Kidney epithelial cell (primary cell): ENCODE measurements at regions not wholly inside any gene's neighbourhood (a gene's known extent, or its start where the extent isn't known, plus 50 kb on each side); places are given as distances from the start of the nearest gene placed in this dataset.

Experiments
- DNase-seq: peaks from one replicate; pipeline ENCODE4 v3.0.0-alpha.2; 2010; ENCODE audit warnings: low read depth
- H3K27me3 ChIP-seq: 2 replicates; pipeline ENCODE4 v1.6.0; 2011; ENCODE audit warnings: low read length; ENCODE audit not compliant: control insufficient read depth, insufficient read depth
- H3K36me3 ChIP-seq: 2 replicates; pipeline ENCODE4 v1.5.1; 2011; ENCODE audit warnings: low read length; ENCODE audit not compliant: control insufficient read depth, insufficient read depth
- H3K4me3 ChIP-seq: 2 replicates; pipeline ENCODE4 v1.5.1; 2011; ENCODE audit warnings: low read depth, mild to moderate bottlenecking, control low read depth, low read length
- TF ChIP-seq, protein P1 (sequence below): IDR thresholded peaks from 2 replicates; pipeline ENCODE4 v1.5.1; 2011; ENCODE audit warnings: mild to moderate bottlenecking, moderate library complexity, low read length, control low read depth, inconsistent platforms; ENCODE audit not compliant: insufficient read depth, poor library complexity, severe bottlenecking

DNA sequence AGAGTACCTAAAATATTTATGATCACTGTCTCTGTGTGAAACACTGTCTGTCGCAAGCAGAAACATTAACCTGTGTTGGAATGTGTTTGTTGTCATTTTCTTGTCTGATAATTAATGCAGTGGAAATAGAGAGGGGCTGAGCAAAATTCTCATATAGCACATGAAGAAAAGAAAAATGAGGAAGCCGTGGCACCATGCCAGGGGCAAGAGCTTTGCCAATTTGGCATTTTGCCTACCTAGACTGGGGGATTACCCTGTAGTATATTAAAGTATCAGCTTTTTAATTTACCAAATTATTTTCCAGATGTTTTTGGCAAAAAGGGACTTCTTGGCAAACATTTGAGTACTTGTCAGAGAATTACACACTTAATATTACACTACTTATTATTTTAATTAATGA is 1326.6 kb upstream of the GOT2 start:
- no peaks in the 10 kb centered on the region for H3K27me3 ChIP-seq
- no peaks in the 10 kb centered on the region for H3K36me3 ChIP-seq
- H3K4me3 ChIP-seq, result no peak overlapping the region
- TF ChIP-seq, protein P1, sequence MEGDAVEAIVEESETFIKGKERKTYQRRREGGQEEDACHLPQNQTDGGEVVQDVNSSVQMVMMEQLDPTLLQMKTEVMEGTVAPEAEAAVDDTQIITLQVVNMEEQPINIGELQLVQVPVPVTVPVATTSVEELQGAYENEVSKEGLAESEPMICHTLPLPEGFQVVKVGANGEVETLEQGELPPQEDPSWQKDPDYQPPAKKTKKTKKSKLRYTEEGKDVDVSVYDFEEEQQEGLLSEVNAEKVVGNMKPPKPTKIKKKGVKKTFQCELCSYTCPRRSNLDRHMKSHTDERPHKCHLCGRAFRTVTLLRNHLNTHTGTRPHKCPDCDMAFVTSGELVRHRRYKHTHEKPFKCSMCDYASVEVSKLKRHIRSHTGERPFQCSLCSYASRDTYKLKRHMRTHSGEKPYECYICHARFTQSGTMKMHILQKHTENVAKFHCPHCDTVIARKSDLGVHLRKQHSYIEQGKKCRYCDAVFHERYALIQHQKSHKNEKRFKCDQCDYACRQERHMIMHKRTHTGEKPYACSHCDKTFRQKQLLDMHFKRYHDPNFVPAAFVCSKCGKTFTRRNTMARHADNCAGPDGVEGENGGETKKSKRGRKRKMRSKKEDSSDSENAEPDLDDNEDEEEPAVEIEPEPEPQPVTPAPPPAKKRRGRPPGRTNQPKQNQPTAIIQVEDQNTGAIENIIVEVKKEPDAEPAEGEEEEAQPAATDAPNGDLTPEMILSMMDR, result no peak
- DNase-seq, result no peak

DNA sequence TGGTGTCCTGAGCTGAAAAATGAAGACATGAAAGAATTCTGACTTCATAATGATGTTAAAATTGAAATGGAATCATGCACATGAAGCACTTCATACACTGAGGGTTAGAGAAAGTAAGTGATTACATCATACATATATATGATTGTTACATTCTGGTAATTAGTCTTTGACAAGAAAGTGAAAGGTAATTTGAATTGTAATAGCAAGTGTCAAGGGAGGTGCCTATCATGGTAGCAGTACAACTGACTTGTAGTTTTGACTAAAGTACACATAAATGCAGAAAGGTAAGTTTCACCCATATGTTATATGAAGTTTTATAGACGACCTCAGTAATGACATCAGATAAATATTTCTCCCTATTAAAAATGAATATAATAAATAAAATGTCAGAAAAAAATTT is 1325.0 kb upstream of the GOT2 start:
- no peaks in the 10 kb centered on the region for H3K36me3 ChIP-seq
- no peak overlapping the region for H3K4me3 ChIP-seq
- TF ChIP-seq, protein P1, result no peak
- DNase-seq, result no peak
- no peaks in the 10 kb centered on the region for H3K27me3 ChIP-seq

DNA sequence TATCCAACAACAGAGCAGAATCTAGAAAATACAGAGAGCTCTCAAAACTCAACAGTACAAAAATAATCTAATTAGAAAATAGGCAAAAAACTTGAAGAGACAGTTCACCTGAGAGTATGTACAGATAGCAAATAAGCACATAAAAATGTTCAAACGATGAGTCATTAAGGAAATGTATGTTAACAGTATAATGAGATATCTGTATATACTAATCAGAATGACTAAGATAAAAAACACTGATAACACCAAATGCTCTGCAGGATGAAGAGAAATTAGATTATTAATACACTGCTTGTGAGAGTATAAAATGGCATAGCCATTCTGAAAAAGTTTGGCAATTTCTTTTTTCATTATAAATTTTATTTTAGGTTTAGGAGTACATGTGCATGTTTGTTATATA is 1307.6 kb upstream of the GOT2 start:
- H3K27me3 ChIP-seq, result no peaks in the 10 kb centered on the region
- no peak for DNase-seq
- no peaks in the 10 kb centered on the region for H3K36me3 ChIP-seq
- H3K4me3 ChIP-seq, result no peak overlapping the region
- TF ChIP-seq, protein P1, result no peak

DNA sequence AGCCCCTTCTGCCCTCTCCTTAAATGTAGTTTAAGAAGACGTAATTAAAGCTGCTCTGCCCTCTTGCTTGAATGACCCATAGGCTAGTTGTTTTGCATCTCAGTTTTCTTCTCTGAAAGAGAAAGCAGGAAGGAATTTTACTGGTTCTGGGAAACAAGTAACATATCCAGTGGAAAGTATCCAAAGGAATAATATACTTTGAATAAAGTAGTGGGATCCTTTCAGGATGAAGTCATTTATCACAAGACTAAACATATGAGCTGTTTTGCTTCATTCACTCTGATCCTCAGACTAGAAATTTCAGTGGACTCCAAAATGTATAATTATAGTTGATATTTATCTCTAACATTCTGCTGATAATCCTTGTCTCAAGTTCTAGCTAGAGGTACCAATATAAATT is 1297.6 kb upstream of the GOT2 start:
- Histone ChIP-seq H3K4me3 (no peak overlapping the region), H3K36me3 (no peaks in the 10 kb centered on the region), H3K27me3 (no peaks in the 10 kb centered on the region)
- TF ChIP-seq, protein P1, result no peak
- DNase-seq, result no peak

DNA sequence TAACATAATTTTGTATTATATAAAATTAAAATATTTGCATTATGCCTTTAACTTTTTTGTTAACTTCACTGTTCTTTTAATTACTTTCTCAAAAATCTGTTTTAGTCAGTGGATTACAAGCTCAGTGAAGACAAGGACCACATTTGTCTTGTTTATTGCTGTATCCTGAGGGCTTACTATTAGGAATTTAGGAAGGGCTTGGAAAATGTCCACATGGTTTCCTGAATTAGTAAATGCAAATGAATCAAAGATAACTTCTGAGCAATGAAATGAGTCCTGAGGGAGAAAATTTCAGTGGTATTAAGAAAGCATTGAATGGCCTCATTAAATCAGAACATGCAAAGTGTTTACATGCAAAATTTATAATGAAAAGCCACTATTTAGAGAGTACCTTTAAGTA is 1293.2 kb upstream of the GOT2 start:
- TF ChIP-seq, protein P1, result no peak
- H3K27me3 ChIP-seq, result no peaks in the 10 kb centered on the region
- DNase-seq, result no peak
- H3K4me3 ChIP-seq, result no peak overlapping the region
- H3K36me3 ChIP-seq, result no peaks in the 10 kb centered on the region

DNA sequence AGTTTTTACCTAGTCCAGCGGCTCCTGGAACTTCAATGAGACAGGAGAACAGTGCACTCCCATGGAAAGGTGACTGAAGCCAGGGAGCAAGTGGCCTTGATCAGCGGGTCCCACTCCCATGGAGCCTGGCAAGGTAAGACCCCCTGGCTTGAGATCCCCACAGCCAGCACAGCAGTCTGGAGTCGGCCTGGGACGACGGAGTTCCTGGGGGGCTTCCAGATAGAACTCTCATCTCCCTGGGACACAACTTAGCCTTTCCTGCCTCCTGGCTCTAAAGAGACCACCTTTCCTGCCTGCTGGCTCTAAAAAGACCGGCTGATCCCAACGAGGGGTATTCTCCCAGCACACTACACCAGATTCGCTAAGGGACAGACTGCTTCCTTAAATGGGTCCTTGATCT is 1279.0 kb upstream of the GOT2 start:
- Histone ChIP-seq H3K36me3 (no peaks in the 10 kb centered on the region), H3K4me3 (no peak overlapping the region), H3K27me3 (no peaks in the 10 kb centered on the region)
- TF ChIP-seq, protein P1, result no peak
- no peak for DNase-seq
